ENCODE measurements at regions not wholly inside any gene's neighbourhood (a gene's known extent, or its start where the extent isn't known, plus 50 kb on each side); places are given as distances from the start of the nearest gene placed in this dataset.
"Not testable (repeated sequence)": the region's sequence is repeated elsewhere in the genome, so short reads cannot be mapped to it uniquely, and the experiment has no call there.

- no peak for DNase-seq
Measured at GRCh38 chr1:29392486-29393450, 156.4 kb downstream of the PTPRU start.

GRCh38 chr1:29392036-29392435 is 155.7 kb downstream of the PTPRU start:
- no peak for DNase-seq

GRCh38 chr1:29391362-29391880 is 155.1 kb downstream of the PTPRU start:
- no peak for DNase-seq

DNA sequence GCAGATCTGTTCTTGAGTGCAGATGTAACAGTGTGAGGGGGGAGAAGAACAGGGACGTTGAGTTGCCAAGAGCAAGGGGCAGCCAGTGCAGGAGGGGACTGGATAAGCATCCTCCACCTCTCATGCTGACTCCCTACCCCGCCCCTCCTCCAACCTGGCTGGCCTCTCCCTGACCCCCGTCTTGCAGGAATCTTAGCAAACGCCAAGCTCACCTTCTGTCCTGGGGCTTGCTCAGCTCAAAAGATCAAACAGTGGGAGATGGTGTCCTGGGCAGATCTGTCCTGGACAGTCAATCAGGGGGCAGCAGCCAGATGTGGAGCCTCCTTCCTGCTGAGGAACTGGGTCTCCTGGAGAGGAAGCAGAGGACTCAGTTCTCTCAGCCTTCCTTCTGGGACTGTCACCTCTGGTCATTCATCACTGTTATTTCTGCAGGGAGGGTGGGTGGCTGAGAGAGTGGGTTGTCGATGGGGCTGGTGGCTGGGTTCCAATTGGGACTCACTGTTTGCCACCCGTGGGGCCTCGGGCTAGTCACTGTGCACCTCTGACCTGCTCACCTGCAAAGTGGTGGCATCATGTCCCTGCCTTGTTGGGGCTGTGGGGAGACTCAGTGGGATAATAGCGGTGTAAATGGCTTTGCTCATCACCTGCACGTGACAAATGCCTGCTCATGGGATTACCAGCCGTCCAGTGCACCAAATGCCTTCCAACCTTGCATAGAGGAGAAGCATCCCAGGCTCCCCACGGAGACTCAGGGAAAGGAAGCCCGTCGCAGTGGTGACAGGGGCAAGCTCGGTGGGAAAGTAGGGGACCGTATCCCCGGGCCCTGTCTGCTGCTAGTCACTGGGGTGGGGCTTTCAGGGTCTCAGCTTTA is 154.4 kb downstream of the PTPRU start:
- no peak for DNase-seq

DNA sequence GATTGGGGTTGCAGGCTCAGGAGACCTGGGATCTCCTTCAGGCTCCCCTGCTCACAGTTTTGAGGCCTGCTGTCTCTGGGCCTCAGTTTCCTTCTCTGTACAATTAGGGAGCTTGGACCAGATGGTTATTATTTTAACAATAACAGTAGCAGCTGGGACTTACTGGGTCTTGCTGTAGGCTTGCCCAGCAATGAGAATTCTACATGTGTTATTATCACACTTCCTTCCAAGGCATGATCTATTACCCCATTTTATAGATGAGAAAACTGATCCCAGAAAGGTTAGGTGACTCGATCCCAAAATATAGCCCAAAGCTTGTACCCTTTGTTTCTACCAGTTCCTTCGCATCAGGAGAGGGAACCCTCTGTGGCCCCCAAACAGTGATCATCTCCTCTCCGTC is 153.8 kb downstream of the PTPRU start:
- DNase-seq = no peak

DNA sequence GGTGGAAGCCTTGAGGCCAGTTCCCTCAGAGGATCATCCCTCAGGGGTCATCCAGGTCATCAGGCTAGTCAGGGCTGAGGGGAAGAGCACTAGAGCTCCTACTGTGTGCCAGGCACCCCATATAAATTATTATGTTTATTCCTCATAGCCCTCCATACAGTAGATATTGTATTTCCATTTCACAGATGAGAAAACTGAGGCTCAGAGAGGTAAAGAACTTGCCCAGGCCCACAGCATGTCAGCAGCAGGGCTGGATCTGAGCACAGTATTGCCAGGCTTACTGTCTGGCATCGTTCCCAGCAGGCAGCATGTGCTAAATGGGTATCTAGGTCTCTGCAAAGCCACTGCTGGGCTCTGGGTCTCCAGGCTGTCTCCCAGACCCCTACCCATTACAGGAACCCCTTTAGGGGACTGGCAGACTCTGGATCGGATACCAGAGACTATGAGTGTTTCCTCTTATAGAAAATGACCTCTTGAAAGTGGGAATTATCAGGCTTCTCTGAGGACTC is 153.3 kb downstream of the PTPRU start:
- no peak for DNase-seq

GRCh38 chr1:29388884-29389283 is 152.6 kb downstream of the PTPRU start:
- DNase-seq = no peak

DNA sequence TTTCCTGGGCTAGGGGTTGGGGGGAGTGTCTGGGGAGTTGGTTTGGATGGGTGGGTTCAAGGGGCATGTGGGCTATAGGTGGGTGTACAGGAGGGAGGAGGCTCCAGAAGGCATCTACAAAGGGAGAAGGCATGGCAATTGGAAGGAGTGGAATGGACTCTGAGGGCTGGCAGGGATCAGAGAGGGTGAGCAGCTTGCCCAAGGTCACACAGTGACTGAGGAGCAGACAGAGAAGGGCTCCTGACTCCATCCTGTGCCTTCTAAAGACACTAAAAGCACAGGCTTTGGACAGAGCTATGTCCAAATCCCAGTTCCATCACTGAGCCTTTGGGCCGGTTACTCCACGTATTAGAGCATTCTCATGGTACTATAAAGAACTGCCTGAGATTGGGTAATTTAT is 151.8 kb downstream of the PTPRU start:
- no peak for DNase-seq

- DNase-seq = no peak
Measured at GRCh38 chr1:29387210-29387609, 150.9 kb downstream of the PTPRU start.

GRCh38 chr1:29386453-29386852 is 150.1 kb downstream of the PTPRU start:
- not testable (repeated sequence) for DNase-seq

GRCh38 chr1:29385966-29386365 is 149.6 kb downstream of the PTPRU start:
- no peak for DNase-seq

GRCh38 chr1:29384496-29385015 is 148.2 kb downstream of the PTPRU start:
- DNase-seq = no peak

GRCh38 chr1:29383746-29384371 is 147.5 kb downstream of the PTPRU start:
- DNase-seq = peak; percentile 54

DNA sequence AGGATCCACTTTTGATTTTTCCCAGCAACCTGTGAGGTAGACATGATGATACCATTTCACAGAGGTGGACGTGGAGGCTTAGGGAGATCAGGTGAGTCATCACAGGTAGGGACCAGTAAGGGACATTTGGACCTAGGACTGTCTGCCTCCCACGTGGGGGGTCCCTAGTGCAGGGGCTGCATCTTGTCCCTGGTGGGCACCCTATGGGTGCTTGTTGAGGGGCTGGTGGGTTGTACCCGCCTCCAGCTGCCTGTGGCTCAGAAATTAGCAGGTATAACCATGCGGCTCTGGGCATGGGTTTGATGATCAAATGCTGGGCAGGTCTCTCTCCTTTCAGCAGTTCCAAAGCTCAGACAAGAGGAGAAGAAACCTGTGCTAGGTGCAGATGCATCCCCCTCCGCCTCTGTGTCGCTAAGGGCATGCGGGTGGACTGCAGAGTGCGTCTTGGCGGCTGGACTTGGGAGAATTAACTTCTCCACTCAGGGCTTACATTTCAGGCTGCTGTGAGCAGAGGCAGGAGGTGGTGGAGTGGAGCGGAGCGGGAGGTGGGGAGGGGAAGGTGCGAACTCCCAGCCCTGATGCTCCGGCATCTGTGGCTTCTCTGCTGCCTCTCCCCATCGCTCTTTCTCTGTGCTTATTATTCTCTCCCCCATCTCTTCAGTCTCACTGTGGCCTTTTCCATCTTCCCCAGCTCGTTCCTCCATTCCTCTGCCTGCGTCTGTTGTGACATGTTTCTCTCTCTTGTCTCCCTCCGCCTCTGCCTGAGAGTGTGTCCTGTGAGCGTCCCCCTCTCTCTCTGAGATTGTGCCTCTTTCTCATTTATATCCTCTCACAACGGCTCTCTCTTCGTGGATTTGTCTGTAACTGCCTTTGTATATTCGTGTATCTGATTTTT is 146.8 kb downstream of the PTPRU start:
- no peak for DNase-seq

DNA sequence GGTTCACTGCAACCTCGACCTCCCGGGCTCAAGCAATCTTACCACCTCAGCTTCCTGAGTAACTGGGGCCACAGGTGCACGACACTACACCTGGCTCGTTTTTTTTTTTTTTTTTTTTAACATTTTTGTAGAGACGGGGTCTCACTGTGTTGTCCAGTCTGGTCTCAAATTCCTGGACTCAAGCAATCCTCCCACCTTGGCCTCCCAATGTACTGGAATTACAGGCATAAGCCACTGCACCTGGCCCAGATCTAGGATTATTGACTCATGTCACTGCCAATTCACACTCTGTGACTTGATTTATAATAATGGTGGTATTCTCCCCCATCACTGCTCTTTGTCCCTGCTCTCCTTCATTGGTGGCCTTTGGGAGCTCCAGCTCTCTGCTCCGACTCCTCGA is 145.1 kb downstream of the PTPRU start:
- DNase-seq = no peak

DNA sequence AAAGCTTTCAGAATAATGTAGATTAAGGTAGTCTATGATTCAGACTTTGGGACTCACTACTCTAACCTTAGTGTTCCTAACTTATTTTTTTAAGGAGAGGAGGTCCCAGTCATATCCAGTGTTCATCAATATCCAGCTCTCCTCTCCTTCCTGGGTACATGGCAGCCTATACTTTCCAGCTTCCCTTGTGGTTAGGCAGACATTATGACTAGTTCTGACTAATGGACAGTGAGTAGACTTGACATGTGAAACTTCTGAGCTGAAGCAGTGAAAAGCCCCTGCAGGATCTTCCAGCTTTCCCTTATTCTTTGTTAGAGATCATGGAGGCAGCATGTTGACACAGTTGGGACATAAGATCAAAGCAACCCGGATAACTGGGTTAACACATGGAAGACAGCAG is 144.2 kb downstream of the PTPRU start:
- peak; percentile 57 for DNase-seq

GRCh38 chr1:29379443-29380073 is 143.2 kb downstream of the PTPRU start:
- DNase-seq = peak; percentile 22
